NCI-H1105 (cell line): ENCODE measurements at regions not wholly inside any gene's neighbourhood (a gene's known extent, or its start where the extent isn't known, plus 50 kb on each side); places are given as distances from the start of the nearest gene placed in this dataset.
"Not testable (repeated sequence)": the region's sequence is repeated elsewhere in the genome, so short reads cannot be mapped to it uniquely, and the experiment has no call there.

ENCODE experiments used
- DNase-seq: peaks from one replicate; lab custom pipeline; 2025; lab: John Stamatoyannopoulos, UW

DNA sequence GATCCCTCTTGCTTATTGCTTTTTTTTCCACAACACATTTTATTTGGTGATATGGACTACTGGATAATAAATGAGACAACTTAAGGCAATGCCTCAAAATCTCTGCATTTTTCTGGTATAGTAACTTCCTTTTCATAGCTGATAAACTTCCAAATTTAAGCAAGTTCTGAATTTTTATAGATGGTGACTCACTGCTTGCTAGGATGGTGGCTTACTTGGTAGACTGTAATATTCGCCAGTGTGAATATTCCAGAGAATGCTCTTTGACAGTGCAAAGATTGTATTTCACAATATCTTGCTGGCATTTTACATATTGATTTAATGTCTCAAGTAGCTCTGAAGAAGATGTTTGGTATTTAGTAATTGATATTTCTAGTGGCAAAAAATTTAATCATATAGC lies 472.4 kb downstream of the TFEC start:
- DNase-seq = no peak

DNA sequence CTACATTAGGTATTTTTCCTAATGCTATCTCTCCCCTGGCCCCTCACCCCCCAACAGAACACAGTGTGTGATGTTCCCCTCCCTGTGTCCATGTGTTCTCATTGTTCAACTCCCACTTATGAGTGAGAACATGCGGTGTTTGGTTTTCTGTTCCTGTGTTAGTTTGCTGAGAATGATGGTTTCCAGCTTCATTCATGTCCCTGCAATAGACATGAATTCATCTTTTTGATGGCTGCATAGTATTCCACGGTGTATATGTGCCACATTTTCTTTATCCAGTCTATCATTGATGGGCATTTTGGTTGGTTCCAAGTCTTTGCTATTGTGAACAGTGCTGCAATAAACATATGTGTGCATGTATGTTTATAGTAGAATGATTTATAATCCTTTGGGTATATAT lies 473.3 kb downstream of the TFEC start:
- not testable (repeated sequence) for DNase-seq

DNA sequence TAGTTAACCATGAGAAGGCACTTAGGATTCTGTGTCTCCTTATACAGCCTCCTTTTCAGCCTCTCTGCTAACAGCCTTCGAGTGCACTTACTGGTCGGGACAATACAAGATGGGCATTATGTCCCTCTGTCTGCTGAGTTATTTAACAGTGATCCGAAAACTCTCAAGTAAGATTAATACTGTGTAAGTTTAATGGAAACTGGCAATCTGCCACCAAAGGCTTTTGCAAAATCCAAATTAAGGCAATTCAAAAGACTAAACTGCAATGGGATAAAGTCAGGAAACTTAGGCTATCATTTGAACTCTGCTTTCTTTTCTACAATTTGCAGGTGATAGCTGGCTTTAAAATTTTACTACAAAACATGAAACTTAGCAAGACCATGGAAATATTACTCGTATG lies 477.8 kb downstream of the TFEC start:
- DNase-seq = no peak

DNA sequence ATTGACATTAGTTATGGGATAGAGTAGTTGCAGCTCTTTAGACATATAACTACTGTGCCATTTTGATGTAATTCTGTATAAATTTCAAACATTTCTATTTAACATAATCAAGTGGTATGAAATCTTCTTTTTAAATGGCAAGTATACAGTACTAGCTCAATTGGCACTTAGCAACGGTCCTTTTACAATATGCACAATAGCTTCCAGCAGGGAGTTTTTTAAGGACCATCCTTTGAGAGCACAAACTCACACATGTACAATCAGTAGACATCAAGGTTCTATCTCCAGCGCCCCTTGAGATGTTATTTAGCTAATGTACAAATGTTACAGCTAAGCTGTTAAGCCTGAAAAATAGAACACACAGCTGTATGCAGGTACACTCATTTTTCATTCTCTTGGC lies 480.7 kb downstream of the TFEC start:
- DNase-seq = no peak

DNA sequence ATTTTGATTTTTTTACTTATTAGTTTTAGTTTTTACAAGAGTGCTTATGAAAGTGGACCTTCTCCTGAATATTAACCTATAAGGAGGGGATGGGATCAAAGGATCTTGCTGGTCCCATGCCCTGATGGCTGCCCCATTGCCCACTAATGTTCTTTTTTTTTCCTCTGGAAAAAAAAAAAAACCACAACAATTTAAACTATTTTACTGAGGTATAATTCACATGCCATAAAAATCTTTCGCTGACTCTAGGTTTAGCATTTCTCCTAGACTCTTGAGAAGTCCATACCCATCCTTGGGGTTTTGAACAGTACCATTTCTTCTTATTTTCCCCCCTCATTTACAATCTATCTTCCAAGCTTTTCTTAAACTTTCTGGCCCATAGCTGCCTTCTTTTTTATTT lies 481.8 kb downstream of the TFEC start:
- no peak for DNase-seq

DNA sequence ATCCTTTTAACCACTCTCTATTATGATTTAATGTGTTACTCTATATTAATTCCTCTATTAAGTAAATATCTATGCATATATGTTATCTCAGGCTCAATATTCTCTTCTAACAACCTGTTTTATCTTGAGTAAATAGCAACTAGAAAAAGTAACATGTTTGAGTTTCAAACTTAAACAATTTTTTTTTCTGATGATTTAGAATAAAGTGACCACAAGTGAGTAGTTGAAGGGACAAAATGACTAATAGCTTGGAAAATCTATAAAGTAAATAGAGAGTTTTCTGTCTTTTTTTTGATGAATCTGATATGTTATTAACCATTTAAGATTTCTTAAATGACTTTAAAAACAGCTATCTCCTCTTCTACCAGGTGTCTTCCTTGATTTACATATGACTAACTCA lies 483.8 kb downstream of the TFEC start:
- no peak for DNase-seq

DNA sequence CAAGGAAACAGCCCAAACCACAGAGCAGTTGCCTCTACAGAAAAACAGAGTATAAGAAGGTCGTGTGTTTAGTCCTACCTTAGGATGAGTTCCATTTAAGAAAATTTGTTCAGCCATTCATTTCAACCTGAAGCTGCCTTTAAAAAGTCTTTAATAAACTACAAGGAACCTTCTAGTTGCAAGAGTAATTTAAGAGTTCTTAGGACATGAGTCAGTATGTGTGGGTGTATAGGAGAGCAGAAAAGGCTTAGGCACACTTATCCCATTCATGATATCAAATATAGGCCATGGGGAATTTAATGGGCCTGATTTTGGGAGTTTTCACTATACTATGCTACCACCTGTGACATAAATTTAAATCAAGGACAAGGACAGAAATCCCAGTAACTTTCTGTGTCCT lies 496.8 kb downstream of the TFEC start:
- no peak for DNase-seq

DNA sequence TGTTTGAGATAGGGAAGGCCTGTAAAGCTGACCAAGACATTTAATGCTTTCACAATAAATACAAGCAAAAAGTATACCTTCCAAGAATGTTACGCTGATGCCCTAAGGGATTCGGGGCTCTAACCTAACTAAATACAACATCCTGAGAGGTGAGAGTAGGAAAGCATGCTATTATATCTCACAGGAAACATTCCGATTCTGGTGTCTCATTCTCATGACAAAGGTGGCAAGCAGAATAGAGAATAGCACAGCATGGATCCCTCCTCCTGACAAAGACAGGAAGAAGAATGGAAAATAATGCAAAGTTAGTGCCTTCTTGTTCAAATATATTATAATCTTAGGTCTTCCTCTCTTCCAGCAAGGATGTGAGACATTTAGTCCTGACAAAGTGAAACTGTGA lies 504.3 kb downstream of the TFEC start:
- DNase-seq = no peak

DNA sequence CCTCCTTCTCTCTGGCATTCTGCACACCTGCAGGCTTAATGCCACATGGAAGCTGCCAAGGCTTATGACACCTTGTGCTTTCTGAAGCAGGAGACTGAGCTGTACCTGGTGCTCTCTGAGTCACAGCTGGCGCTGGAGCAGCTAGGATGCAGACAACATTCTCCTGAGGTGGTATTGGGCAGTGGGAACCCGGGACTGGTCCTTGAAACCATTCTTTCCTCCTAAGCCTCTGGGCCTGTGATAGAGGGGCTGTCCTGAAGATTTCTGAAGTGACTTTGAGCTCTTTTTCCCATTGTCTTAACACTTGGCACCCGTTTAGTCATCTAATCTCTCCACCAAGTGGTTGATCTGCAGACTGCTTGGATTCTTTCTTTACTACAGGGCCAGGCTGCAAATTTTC lies 508.4 kb downstream of the TFEC start:
- DNase-seq = no peak

DNA sequence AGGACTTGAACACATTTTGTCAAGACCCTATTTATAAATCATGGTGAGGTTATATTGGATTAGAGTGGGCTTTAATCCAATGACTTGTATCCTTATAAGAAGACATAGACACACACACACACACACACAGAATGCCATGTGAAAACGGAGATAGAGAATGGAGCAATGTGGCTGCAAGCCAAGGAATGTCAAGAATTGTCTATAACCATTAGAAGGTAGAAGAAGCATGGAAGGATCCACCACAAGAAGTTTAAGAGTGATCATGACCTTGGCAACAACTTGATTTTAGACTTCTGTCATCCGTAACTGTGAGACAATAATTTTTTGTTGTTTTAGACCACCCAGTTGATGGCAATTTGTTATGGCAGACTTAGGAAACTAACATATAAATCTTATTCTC lies 514.2 kb downstream of the TFEC start:
- no peak for DNase-seq

DNA sequence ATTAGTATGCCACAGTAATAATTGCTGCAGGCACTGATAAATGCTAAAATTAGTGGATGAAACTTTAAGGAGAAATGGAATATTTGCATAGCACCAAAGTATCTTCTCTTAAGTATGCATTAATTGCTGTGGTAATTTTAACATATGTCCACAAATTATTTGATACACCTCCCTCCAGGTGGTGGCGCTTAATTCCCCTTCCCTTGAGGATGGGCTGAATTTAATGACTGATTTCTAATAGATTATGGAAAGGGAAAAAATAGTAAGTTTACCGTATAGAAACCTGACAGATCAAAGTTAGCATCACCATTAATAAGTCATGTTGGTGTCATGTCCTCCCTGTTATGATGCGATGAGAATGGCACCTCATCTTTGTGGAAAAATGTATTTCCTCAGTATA lies 519.2 kb downstream of the TFEC start:
- no peak for DNase-seq

DNA sequence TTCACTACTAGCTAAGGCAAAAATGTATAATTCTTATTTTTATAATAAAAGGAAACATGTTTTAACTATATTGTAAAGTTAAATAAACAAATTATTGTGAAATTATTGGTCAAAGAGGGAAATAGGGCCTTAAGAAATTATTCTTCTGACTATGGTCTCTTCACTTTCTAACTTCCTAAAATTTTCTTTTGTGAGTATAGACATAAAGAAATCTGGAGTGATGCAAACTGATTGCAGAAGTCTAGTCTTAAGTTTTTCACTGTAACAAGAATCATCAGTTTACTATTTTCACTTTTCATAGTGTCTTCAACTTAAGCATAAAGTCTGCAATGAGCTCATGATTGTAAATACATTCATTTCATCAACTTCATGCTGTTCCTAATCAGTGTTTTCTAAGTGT lies 525.4 kb downstream of the TFEC start:
- no peak for DNase-seq

DNA sequence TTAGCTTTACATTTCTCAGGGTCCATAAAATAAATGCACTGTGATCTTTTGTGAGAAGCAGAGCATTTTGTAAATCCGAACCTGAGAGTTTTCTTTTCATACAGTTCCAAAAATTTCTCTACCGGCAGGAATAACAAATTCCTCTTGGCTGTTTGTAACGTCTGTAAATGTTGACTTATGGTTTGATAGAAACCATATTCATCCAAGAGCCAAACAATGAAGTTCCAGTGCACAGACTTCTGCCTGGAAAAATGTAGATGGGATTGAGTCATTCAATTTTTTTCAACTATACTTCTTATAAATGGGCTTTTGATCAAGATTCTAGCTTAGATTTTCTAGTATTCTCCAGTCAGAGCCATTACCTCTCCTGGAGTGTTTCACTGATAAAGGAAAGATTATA lies 530.6 kb downstream of the TFEC start:
- no peak for DNase-seq

DNA sequence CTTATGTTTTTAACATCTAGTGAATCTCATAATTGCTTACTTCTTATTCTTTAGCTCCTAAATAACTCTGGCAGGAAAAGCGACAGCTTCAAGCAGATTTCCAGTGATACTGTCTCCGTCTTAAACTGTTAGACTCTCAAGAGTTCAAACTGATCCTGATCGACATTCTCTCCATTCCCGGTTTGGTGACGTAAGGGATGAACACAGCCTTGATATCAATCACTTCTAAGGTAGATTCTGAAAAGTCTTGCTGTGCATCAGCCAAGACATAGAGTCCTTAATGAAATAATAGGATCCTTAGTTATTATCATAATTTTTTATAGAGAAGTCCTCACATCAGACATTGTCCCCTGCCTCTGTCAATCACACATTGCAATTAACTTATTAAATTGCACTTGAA lies 534.6 kb downstream of the TFEC start:
- DNase-seq = no peak

DNA sequence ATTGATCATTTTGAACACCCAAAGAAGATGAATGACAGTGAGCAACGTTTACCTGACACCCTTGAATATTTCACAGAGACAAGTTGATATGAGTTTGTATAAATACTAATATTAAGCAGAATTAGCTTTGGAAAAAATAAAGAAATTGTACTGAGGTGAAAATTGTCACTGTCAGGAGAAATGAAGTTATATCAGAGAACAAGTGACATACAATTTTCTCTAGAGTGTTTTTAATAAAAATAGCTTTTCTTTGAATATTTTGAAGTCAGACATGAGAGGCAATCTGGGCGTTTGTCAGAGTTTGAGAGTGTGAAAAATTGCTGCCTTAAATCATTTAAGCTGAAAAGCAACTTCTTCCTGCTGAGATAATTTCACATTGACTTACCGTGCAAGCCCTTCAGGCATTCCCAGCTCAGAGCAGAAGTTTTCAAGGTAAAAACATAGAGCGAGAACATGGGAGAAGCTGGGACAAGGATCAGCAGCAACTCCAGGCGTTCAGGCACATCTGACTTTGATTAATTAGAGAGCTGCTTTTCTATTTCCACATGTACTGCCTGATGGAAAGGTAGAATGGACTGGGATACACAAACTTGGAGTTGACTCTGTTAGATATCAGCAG lies 535.9 kb downstream of the TFEC start:
- no peak for DNase-seq

DNA sequence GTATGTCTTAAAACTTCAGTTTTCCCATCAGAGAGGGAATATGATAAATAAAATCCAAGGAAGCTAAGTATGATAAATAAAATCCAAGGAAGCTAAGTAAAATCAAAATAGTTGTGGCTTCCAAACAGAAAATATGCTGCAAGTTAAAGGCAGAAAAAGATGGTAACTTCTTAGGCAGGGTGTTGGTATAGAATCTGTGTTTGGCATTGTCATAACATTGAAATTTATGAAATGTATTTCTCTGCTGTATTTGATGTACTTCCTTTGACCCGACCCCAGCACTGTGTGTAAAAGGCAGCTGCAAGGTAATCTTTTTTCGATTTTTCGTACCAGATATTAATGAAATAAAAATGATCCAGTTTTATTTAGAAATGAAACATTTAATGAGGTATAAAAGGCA lies 537.2 kb downstream of the TFEC start:
- no peak for DNase-seq

DNA sequence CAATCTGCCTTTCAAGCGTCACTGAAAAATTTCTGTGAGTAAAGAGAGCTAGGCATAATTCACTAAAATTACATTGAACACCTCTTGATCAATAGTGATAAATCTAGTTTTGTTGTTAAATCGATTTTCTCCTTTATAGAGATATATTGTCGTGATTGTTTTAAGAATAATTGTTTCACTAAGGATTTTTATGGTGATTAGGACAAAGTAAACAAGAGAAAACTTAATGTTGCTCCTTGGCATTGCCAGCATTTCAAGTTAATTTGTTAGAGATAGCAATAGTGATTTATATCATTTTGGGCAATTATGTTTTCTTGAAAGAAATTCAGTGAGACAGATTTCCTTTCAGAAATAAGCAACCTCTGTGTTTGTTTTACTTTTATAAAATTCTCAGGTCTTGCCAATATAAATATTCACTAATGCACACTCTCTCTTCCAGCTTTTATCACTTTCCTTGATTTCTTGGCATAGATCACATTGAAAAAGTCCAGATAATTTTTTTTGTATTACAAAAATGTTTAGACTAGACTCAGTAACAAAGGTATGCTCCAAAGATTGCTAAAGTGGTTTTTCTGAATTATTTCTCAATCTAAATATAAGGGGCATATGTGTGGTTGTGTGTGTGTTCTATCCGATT lies 538.7 kb downstream of the TFEC start:
- no peak for DNase-seq

DNA sequence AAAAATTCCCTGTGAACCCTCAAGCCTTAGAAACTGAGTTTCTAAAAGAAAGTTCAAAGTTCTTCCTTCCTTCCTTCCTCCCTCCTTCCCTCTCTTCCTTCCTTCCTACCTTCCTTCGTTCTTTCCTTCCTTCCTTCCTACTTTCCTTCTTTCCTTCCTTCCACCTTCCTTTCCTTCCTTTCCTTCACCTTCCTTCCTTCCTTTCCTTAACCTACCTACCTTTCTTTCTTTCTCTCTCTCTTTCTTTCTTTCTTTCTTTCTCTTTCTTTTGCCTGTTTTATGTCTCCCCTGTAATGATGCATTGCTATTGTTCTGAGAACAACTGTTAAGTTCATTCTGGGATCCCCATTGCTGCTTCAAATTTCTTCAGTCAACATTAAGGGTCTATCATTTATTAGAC lies 551.1 kb downstream of the TFEC start:
- DNase-seq = no peak

DNA sequence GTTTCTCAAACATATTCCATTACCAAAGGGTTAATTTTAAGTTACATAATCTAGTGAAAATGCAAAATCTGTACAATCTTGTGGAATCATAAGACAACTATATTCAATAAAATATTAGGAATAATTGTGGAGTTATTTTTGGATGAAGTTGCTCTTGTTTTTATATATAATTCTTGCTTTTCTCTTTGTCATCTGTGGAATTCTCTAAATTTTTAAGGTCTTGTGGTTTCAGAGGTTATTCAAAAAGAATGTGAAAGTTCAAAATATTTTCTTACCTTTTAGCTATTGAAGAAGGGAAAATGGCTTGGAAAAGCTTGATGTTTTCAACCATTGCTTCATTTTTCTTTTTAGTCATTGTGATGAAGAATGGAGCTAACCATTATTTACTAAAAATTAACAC lies 552.1 kb downstream of the TFEC start:
- no peak for DNase-seq

DNA sequence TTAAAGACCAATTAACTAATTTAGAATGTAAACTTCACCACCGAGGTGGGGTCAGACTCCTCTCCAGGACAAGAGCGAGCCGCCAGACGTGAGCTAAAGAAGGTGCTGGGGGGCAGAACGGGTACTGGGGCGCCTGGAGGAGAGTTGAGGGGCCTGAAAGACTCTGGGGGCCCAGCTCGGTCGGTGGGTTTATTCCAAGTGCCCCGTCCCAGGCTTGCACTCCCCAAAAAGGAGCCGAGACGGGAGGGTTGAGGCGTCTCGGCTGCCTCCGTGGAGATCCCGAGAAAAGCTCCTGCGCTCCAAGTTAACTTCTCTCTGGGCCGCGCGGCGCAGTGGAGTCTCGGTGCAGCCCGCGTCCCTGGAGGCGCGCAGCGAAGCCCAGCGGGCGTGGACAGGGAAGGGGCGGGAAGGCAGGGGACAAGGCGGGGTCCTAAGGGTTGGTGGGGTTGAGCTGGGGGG lies 553.3 kb downstream of the TFEC start:
- DNase-seq = no peak

DNA sequence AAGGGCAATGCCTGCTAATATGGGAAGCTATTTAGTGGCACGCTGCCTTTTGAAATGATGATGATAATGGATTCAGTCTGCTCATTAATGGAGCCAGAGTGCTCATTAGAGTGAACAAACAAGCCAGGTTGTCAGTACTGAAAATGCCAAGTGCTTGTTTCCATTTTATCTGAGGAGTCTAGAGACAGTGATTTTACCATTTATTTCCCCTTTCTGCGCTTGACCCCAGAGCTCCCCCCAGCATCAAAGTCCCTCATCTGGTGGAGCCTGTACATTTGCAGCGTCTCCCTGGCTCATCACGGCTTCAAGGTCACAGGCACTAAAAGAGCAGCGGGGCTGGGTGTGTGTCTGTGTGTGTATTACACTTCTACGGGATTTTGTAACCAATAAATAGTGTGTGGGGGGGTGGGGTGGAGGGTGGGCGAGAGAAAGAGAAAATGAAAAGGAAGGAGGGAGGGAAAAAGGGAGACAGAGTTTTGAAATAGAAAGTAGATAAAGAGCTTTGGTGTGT lies 553.8 kb downstream of the TFEC start:
- DNase-seq = peak; percentile 89

DNA sequence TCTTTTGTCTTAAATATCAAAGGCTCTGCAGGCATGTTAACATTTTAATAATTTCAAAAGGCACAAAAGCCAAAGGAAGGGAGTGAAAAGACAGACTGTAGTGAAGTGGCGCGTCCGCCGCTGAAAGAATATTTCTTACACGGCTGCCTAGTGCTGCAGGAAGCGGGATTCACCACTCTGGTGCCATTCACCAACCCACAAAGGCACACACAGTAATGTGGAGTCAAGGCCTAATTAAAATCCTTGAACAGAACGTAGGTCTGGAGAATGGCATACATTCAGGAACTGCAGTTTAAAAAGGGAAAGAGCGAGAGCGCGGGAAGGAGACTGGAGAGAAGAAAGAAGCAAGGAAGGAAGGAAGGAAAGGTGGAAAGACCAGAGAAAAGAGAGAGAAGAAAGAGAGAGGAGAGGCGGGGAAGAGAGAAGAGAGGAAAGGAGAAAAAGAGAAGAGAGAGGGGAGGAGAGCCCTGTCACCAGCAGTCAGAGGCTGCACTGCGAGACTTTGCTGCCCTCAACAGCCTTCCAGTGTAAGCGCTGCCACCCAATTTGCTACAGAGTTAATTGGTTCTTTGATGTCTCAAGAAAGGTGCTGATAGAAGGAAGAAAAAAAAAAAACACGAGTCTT lies 554.0 kb downstream of the MDFIC start:
- peak; percentile 6 for DNase-seq

DNA sequence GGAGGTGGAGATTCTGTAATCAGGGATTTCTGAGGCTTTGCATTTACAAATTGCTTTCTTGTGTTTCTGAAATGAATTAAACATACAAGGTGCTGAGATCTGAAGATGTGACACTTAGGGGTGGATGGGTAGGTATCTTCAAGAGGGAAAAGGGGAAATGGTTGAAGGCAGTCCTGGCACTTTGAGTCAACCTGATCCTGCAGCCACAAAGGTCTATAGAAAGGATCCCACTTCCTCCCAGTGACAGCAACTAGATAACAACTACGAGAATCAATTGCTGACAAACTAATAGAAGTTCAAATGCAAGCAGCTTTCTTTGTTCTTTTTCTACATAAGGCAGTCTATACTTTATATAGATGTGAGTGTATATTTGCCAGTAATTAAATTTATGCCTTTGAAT lies 553.3 kb downstream of the MDFIC start:
- no peak for DNase-seq

DNA sequence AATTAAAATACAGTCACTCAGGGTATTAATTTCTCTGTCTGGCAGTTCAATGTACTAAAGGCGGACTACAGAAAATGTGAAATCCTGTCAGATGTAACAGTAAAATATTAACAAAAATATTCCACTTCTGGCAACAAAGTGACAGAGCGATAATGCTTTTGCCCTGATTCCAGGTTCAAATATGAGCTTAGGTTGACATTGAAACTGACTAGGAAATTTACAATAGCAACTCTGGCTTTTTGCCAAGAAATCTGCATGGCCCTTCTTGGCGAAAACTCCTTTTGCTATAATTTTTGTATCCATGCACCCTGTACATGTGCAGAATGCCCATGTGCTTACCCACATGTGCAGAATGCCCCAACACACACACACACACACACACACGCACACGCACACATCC lies 552.2 kb downstream of the MDFIC start:
- peak; percentile 15 for DNase-seq
